Mammary epithelial cell (primary cell): ENCODE measurements at regions not wholly inside any gene's neighbourhood (a gene's known extent, or its start where the extent isn't known, plus 50 kb on each side); places are given as distances from the start of the nearest gene placed in this dataset.

ENCODE experiments used
- CTCF ChIP-seq, 2 donors: IDR thresholded peaks in 1 of 2; conservative IDR thresholded peaks in 1 of 2; 2 replicates each; pipeline ENCODE4 v1.5.1; 2011 to 2012; ENCODE audit warnings: inconsistent platforms in 2 of 2, low read length in 2 of 2, mild to moderate bottlenecking in 2 of 2, control low read depth in 1 of 2, low read depth in 1 of 2; ENCODE audit not compliant: insufficient read depth in 1 of 2; ENCODE audit errors: extremely low read depth in 1 of 2
- EZH2 ChIP-seq: IDR thresholded peaks from 2 replicates; pipeline ENCODE4 v1.6.1; 2012; ENCODE audit warnings: low read length, inconsistent platforms, borderline replicate concordance

- no peak for TF ChIP-seq EZH2
- TF ChIP-seq CTCF (conservative IDR thresholded peaks at IDR 0.05 in 1 of 2, IDR thresholded peaks at IDR 0.05 in 1 of 2; ENCODE audit: extremely low read depth in 1 of 2, insufficient read depth in 1 of 2, low read depth in 1 of 2, low read length in 2 of 2) = no peak
Observed at GRCh38 chr6:19135706-19136105, 701.5 kb upstream of the ID4 start.
